K562 (cell line): ENCODE measurements at regions not wholly inside any gene's neighbourhood (a gene's known extent, or its start where the extent isn't known, plus 50 kb on each side); places are given as distances from the start of the nearest gene placed in this dataset.

Experiments used
- ATAC-seq: fragments of 200-7000 bp; cut with Tn5 transposase; 3 replicates; pipeline ENCODE4 v1.9.1; 2020; ENCODE audit warnings: moderate library complexity
- BruUV-seq: library from RNA; stranded (reverse); fragments of 400-500 nt; replicated peaks from 2 replicates; lab custom pipeline; 2021; lab: Mats Ljungman, UMichigan
- CTCF ChIA-PET: fragments of 300-600 bp; formaldehyde crosslinking; extraction: SDS; loops from one replicate; lab custom pipeline; 2021; ENCODE audit warnings: low intra/inter-chr PET ratio; lab: Yijun Ruan, JAX
- POLR2A ChIA-PET: fragments of 300-600, 350-650 bp; sonication (Branson Sonifier 250); formaldehyde crosslinking; extraction: SDS; loops from one replicate; lab custom pipeline; 2021; ENCODE audit warnings: antibody characterized with exemption, inconsistent platforms; lab: Yijun Ruan, JAX
- DNase-seq, 4 experiments: peaks; one replicate each; pipeline versions ENCODE4 v3.0.0 to v3.0.0-alpha.2; 2011 to 2018; ENCODE audit warnings: low spot score in 3 of 4, mixed read lengths in 3 of 4; ENCODE audit errors: extremely low read depth in 1 of 4
- FAIRE-seq: peaks from 2 replicates; lab custom pipeline; 2011; peaks lifted over from hg19 to GRCh38; lab: Jason Lieb, UNC
- H2AFZ ChIP-seq: 2 replicates; pipeline ENCODE4 v1.6.0; 2011; ENCODE audit warnings: low read depth, low read length, control low read depth, inconsistent platforms
- H3K27ac ChIP-seq: fragments of 200-600 bp; 3 replicates; pipeline ENCODE4 v1.8.0; 2011; ENCODE audit warnings: low read depth, mild to moderate bottlenecking, control low read depth, inconsistent platforms, low read length, moderate library complexity, mixed read lengths; ENCODE audit errors: extremely low read depth
- H3K27me3 ChIP-seq, 2 experiments: fragments of 300-600 bp in 1 of 2; 2 replicates in 1 of 2; 3 replicates in 1 of 2; pipeline versions ENCODE4 v1.6.0 to v1.8.0; 2011; ENCODE audit warnings: inconsistent platforms in 2 of 2, low read length in 2 of 2, mild to moderate bottlenecking in 1 of 2, mixed read lengths in 1 of 2, moderate library complexity in 1 of 2; ENCODE audit not compliant: control insufficient read depth in 2 of 2, insufficient read depth in 2 of 2
- H3K36me3 ChIP-seq: fragments of 300-600 bp; 3 replicates; pipeline ENCODE4 v1.8.0; 2011; ENCODE audit warnings: mild to moderate bottlenecking, low read length, inconsistent platforms; ENCODE audit not compliant: control insufficient read depth, insufficient read depth
- H3K4me1 ChIP-seq, 2 experiments: fragments of 200-600 bp in 1 of 2; replicated peaks in 1 of 2; 2 replicates in 1 of 2; 3 replicates in 1 of 2; pipeline versions ENCODE4 v1.5.1 to v1.8.0; 2011; ENCODE audit warnings: inconsistent platforms in 2 of 2, low read length in 2 of 2, mild to moderate bottlenecking in 1 of 2, mixed read lengths in 1 of 2, moderate library complexity in 1 of 2; ENCODE audit not compliant: control insufficient read depth in 2 of 2, insufficient read depth in 2 of 2
- H3K4me2 ChIP-seq: 2 replicates; pipeline ENCODE4 v1.6.1; 2011; ENCODE audit warnings: low read length, control low read depth, inconsistent platforms, mixed read lengths; ENCODE audit not compliant: insufficient read depth
- H3K4me3 ChIP-seq: fragments of 200-600 bp; sonication (generic), shearing (Covaris generic); 2 replicates; pipeline ENCODE4 v1.5.1; 2016; ENCODE audit warnings: control low read depth, inconsistent platforms
- H3K79me2 ChIP-seq: fragments of 200-600 bp; 3 replicates; pipeline ENCODE4 v1.8.0; 2011; ENCODE audit warnings: low read length, inconsistent platforms; ENCODE audit not compliant: control insufficient read depth, insufficient read depth
- H3K9ac ChIP-seq, 2 experiments: 2 replicates each; pipeline versions ENCODE4 v1.6.0 to v1.6.1; 2011; ENCODE audit warnings: low read depth in 2 of 2, low read length in 2 of 2, control low read depth in 1 of 2, inconsistent platforms in 1 of 2, mild to moderate bottlenecking in 1 of 2, mixed read lengths in 1 of 2; ENCODE audit not compliant: insufficient read depth in 1 of 2
- H3K9me1 ChIP-seq: one replicate; pipeline ENCODE4 v1.6.0; 2011; ENCODE audit warnings: inconsistent platforms, mild to moderate bottlenecking, low read length, moderate library complexity; ENCODE audit not compliant: control insufficient read depth, insufficient read depth
- H3K9me3 ChIP-seq: replicated peaks from 2 replicates; pipeline ENCODE4 v1.5.1; 2011; ENCODE audit warnings: low read depth, low read length, inconsistent platforms; ENCODE audit not compliant: control insufficient read depth, insufficient read depth
- H4K20me1 ChIP-seq: replicated peaks from 2 replicates; pipeline ENCODE4 v1.6.1; 2011; ENCODE audit warnings: low read length, inconsistent platforms, mixed read lengths; ENCODE audit not compliant: control insufficient read depth, insufficient read depth
- CBFA2T2 ChIP-seq: fragments of 450-650 bp; conservative IDR thresholded peaks from 2 replicates; pipeline ENCODE4 v1.6.1; 2017; ENCODE audit warnings: mild to moderate bottlenecking
- CBFB ChIP-seq: sonication (generic); formaldehyde crosslinking; IDR thresholded peaks from 2 replicates; pipeline ENCODE4 v1.4.0; 2020; ENCODE audit warnings: mild to moderate bottlenecking, missing genetic modification reagents
- CSDE1 ChIP-seq, 2 experiments: fragments of 450-650 bp; IDR thresholded peaks; 2 replicates each; pipeline ENCODE4 v1.6.1; 2016; ENCODE audit warnings: mild to moderate bottlenecking in 1 of 2
- EWSR1 ChIP-seq: fragments of 450-650 bp; IDR thresholded peaks from 2 replicates; pipeline ENCODE4 v1.6.1; 2018; ENCODE audit warnings: borderline replicate concordance, mild to moderate bottlenecking, low read depth, moderate library complexity; ENCODE audit not compliant: partially characterized antibody
- GABPB2 ChIP-seq: fragments of 250-450 bp; sonication (Bioruptor Pico); conservative IDR thresholded peaks from 2 replicates; pipeline ENCODE4 v1.5.1; 2021; ENCODE audit warnings: mild to moderate bottlenecking
- HDAC3 ChIP-seq: fragments of 450-650 bp; IDR thresholded peaks from 2 replicates; pipeline ENCODE4 v1.6.1; 2018; ENCODE audit warnings: borderline replicate concordance, mild to moderate bottlenecking, moderate library complexity; ENCODE audit not compliant: partially characterized antibody
- HNRNPLL ChIP-seq: fragments of 200-400 bp; formaldehyde crosslinking; IDR thresholded peaks from 2 replicates; pipeline ENCODE4 v1.6.1; 2017; ENCODE audit warnings: low read length, low read depth, mild to moderate bottlenecking; ENCODE audit not compliant: poor library complexity, severe bottlenecking
- MAX ChIP-seq: sonication (generic); formaldehyde crosslinking; IDR thresholded peaks from 2 replicates; pipeline ENCODE4 v1.9.0; 2022; ENCODE audit warnings: mild to moderate bottlenecking, missing genetic modification reagents
- ZNF133 ChIP-seq: fragments of 250-450 bp; sonication (Bioruptor Pico); IDR thresholded peaks from 2 replicates; pipeline ENCODE4 v1.4.0; 2020; ENCODE audit warnings: mild to moderate bottlenecking
- ZNF436 ChIP-seq: fragments of 250-450, 450-650 bp; sonication (Bioruptor Pico); formaldehyde crosslinking; IDR thresholded peaks from 2 replicates; pipeline ENCODE4 v1.7.0; 2020; ENCODE audit warnings: mild to moderate bottlenecking
- WGBS: fragments of 100-300 bp; shearing (Covaris generic); methylation state at CpG from one replicate; pipeline ENCODE4 v1.1.6; 2016; ENCODE audit warnings: low coverage, mixed read lengths; ENCODE audit not compliant: insufficient coverage; ENCODE audit errors: missing lambda C conversion rate; 5-methylcytosine and 5-hydroxymethylcytosine counted together
- in situ Hi-C: fragments of 300-500 bp; cut with MboI; formaldehyde crosslinking; loops from 4 replicates; pipeline ENCODE4 v1.15.0; 2018; ENCODE audit warnings: inconsistent platforms, mixed read lengths
- intact Hi-C: fragments of 100-400 bp; cut with micrococcal nuclease; formaldehyde crosslinking; loops from 2 replicates; pipeline ENCODE4 v1.14.2; 2022

- TF ChIP-seq HDAC3: no peak
These were observed 115.1 kb upstream of the MXRA5 start (continued) for GRCh38 chrX:3461397-3462165.

- no peak overlapping the region for H3K27ac ChIP-seq
- no peak overlapping the region for H3K4me2 ChIP-seq
- no peaks in the 10 kb centered on the region for H3K9me3 ChIP-seq
- 0% methylated on average over 2 of the region's 2 CpGs for WGBS
- H3K36me3 ChIP-seq: no peaks in the 10 kb centered on the region
- intact Hi-C loops: no loop called here
- H4K20me1 ChIP-seq: no peaks in the 10 kb centered on the region
- no peaks in the 10 kb centered on the region for H3K4me1 ChIP-seq
- FAIRE-seq: no peak
- no peaks in the 10 kb centered on the region for H3K9me1 ChIP-seq
- H2AFZ ChIP-seq: no peak overlapping the region
- CTCF ChIA-PET: no interaction called here
- TF ChIP-seq CBFA2T2 (no peak), MAX (no peak), HNRNPLL (no peak), CSDE1 (IDR thresholded peaks at IDR 0.05) (no peak), ZNF133 (CRISPR knock-in tag) (no peak), ZNF436 (CRISPR knock-in tag) (no peak), GABPB2 (CRISPR knock-in tag) (no peak), EWSR1 (no peak), CBFB (CRISPR knock-in tag) (no peak)
- BruUV-seq: no TSS peak
- ATAC-seq: no peak
- H3K4me3 ChIP-seq: no peak overlapping the region
- POLR2A ChIA-PET: no interaction called here
- in situ Hi-C loops: no loop called here
- H3K27me3 ChIP-seq: no peaks in the 10 kb centered on the region
- no peak overlapping the region for H3K9ac ChIP-seq
- H3K79me2 ChIP-seq: no peaks in the 10 kb centered on the region
- no peak for DNase-seq
These were observed 109.3 kb upstream of the MXRA5 start for GRCh38 chrX:3455796-3456195.
